ENCODE measurements at regions not wholly inside any gene's neighbourhood (a gene's known extent, or its start where the extent isn't known, plus 50 kb on each side); places are given as distances from the start of the nearest gene placed in this dataset.

- TF ChIP-seq, protein P1, sequence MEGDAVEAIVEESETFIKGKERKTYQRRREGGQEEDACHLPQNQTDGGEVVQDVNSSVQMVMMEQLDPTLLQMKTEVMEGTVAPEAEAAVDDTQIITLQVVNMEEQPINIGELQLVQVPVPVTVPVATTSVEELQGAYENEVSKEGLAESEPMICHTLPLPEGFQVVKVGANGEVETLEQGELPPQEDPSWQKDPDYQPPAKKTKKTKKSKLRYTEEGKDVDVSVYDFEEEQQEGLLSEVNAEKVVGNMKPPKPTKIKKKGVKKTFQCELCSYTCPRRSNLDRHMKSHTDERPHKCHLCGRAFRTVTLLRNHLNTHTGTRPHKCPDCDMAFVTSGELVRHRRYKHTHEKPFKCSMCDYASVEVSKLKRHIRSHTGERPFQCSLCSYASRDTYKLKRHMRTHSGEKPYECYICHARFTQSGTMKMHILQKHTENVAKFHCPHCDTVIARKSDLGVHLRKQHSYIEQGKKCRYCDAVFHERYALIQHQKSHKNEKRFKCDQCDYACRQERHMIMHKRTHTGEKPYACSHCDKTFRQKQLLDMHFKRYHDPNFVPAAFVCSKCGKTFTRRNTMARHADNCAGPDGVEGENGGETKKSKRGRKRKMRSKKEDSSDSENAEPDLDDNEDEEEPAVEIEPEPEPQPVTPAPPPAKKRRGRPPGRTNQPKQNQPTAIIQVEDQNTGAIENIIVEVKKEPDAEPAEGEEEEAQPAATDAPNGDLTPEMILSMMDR (IDR thresholded peaks at IDR 0.05; ENCODE audit: low read length), result no peak
- TF ChIP-seq EZH2 (optimal IDR thresholded peaks at IDR 0.05; ENCODE audit: low read depth, low read length) (no peak), EZH2phosphoT487 (IDR thresholded peaks at IDR 0.05; ENCODE audit: low read length) (no peak)
Measured at GRCh38 chr11:122478986-122479385, 176.5 kb upstream of the UBASH3B start.
